K562 (cell line): ENCODE measurements at regions not wholly inside any gene's neighbourhood (a gene's known extent, or its start where the extent isn't known, plus 50 kb on each side); places are given as distances from the start of the nearest gene placed in this dataset.

Experiments used
- ASH1L ChIP-seq: fragments of 450-650 bp; IDR thresholded peaks from 2 replicates; pipeline ENCODE4 v1.6.1; 2018; ENCODE audit warnings: borderline replicate concordance, mild to moderate bottlenecking, low read depth; ENCODE audit not compliant: partially characterized antibody
- CTCF ChIP-seq, 3 experiments: IDR thresholded peaks in 2 of 3; conservative IDR thresholded peaks in 1 of 3; 2 replicates each; pipeline ENCODE4 v1.5.1; 2011 to 2012; ENCODE audit warnings: low read length in 3 of 3, mild to moderate bottlenecking in 3 of 3, control low read depth in 2 of 3, improper control_type of control experiment in 1 of 3, inconsistent platforms in 1 of 3, low read depth in 1 of 3, mixed read lengths in 1 of 3, moderate library complexity in 1 of 3; ENCODE audit not compliant: insufficient read depth in 2 of 3
- HOXB6 ChIP-seq: fragments of 250-450 bp; sonication (Bioruptor Pico); IDR thresholded peaks from 2 replicates; pipeline ENCODE4 v1.5.1; 2022; ENCODE audit warnings: mild to moderate bottlenecking, borderline replicate concordance
- KLF16 ChIP-seq: IDR thresholded peaks from 2 replicates; pipeline ENCODE4 v1.6.1; 2016; ENCODE audit warnings: antibody characterized with exemption
- MCM3 ChIP-seq: fragments of 450-650 bp; IDR thresholded peaks from 2 replicates; pipeline ENCODE4 v1.6.1; 2016
- MITF ChIP-seq: IDR thresholded peaks from 2 replicates; pipeline ENCODE4 v1.6.1; 2014; ENCODE audit warnings: antibody characterized with exemption
- USF2 ChIP-seq: sonication (generic); formaldehyde crosslinking; IDR thresholded peaks from 2 replicates; pipeline ENCODE4 v1.5.0; 2020; ENCODE audit warnings: missing genetic modification reagents
- ZNF165 ChIP-seq: fragments of 250-450 bp; sonication (Bioruptor Pico); IDR thresholded peaks from 2 replicates; pipeline ENCODE4 v1.4.0; 2020; ENCODE audit warnings: borderline replicate concordance

- TF ChIP-seq CTCF (IDR thresholded peaks at IDR 0.05 in 2 of 3, conservative IDR thresholded peaks at IDR 0.05 in 1 of 3; ENCODE audit: insufficient read depth in 2 of 3, low read depth in 1 of 3, low read length in 3 of 3) (no peak), KLF16 (no peak), ASH1L (no peak), USF2 (CRISPR knock-in tag) (no peak), ZNF165 (CRISPR knock-in tag) (no peak), MCM3 (no peak), HOXB6 (CRISPR knock-in tag) (no peak), MITF (no peak)
- TF ChIP-seq, all 486 proteins: peak for 0
Measured at GRCh38 chr13:46982856-46983582, 86.2 kb upstream of the HTR2A start (continued).
